PC-9 (cell line): ENCODE measurements at regions not wholly inside any gene's neighbourhood (a gene's known extent, or its start where the extent isn't known, plus 50 kb on each side); places are given as distances from the start of the nearest gene placed in this dataset.

Experiments
- EZH2 ChIP-seq: fragments of 200-600 bp; sonication (generic); IDR thresholded peaks from 2 replicates; pipeline ENCODE4 v1.8.0; 2017; ENCODE audit warnings: antibody characterized with exemption, low read depth
- TF ChIP-seq, protein P1 (sequence below): fragments of 200-600 bp; sonication (generic); conservative IDR thresholded peaks from 2 replicates; pipeline ENCODE4 v1.6.1; 2017; ENCODE audit warnings: mixed run types, antibody characterized with exemption, mild to moderate bottlenecking, moderate library complexity

DNA sequence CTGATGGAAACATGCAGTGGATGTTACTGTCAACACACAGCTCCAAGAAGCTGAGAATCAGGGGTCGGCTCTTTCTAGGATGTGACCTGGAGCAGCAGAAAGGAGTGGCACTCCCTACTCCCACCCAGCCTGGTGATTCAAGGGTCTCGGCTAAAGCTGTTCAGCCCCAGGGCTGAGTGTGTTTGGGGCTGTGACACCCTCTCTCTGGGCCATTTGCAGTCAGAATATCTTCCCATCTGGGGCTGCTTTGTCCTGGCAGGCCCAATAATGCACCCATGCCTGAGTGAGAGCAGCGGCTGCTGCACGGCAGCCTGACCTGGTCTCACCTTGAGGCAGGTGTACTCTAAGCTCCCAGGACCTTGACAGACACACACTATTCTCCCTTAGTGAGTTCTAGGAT lies 52.5 kb upstream of the AJAP1 start:
- TF ChIP-seq, protein P1, sequence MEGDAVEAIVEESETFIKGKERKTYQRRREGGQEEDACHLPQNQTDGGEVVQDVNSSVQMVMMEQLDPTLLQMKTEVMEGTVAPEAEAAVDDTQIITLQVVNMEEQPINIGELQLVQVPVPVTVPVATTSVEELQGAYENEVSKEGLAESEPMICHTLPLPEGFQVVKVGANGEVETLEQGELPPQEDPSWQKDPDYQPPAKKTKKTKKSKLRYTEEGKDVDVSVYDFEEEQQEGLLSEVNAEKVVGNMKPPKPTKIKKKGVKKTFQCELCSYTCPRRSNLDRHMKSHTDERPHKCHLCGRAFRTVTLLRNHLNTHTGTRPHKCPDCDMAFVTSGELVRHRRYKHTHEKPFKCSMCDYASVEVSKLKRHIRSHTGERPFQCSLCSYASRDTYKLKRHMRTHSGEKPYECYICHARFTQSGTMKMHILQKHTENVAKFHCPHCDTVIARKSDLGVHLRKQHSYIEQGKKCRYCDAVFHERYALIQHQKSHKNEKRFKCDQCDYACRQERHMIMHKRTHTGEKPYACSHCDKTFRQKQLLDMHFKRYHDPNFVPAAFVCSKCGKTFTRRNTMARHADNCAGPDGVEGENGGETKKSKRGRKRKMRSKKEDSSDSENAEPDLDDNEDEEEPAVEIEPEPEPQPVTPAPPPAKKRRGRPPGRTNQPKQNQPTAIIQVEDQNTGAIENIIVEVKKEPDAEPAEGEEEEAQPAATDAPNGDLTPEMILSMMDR: no peak
- no peak for TF ChIP-seq EZH2
